HCT116 (cell line): ENCODE measurements at regions not wholly inside any gene's neighbourhood (a gene's known extent, or its start where the extent isn't known, plus 50 kb on each side); places are given as distances from the start of the nearest gene placed in this dataset.

ENCODE experiments used
- CBX3 ChIP-seq: IDR thresholded peaks from 2 replicates; pipeline ENCODE4 v1.6.1; 2012; ENCODE audit warnings: low read depth
- CEBPB ChIP-seq: IDR thresholded peaks from 2 replicates; pipeline ENCODE4 v1.6.1; 2012; ENCODE audit warnings: low read depth
- CTCF ChIP-seq, 3 experiments: fragments of 200-600 bp in 1 of 3; sonication (generic) in 1 of 3; IDR thresholded peaks in 2 of 3; conservative IDR thresholded peaks in 1 of 3; 2 replicates each; pipeline ENCODE4 v1.5.1; 2012 to 2017; ENCODE audit warnings: low read depth in 2 of 3, low read length in 2 of 3, antibody characterized with exemption in 1 of 3, borderline replicate concordance in 1 of 3, control low read depth in 1 of 3, mild to moderate bottlenecking in 1 of 3, mixed read lengths in 1 of 3, mixed run types in 1 of 3, moderate library complexity in 1 of 3; ENCODE audit not compliant: insufficient read depth in 1 of 3
- EZH2 ChIP-seq: fragments of 200-600 bp; sonication (generic); IDR thresholded peaks from 2 replicates; pipeline ENCODE4 v1.6.1; 2017; ENCODE audit warnings: antibody characterized with exemption, mixed run types
- JUND ChIP-seq: IDR thresholded peaks from 2 replicates; pipeline ENCODE4 v1.6.1; 2012
- POLR2A ChIP-seq: IDR thresholded peaks from 2 replicates; pipeline ENCODE4 v1.7.0; 2011; ENCODE audit warnings: borderline replicate concordance; ENCODE audit not compliant: insufficient read depth, insufficient read length; ENCODE audit errors: extremely low read depth
- RAD21 ChIP-seq: IDR thresholded peaks from 2 replicates; pipeline ENCODE4 v1.6.1; 2012; ENCODE audit warnings: low read depth, mild to moderate bottlenecking
- SRF ChIP-seq: IDR thresholded peaks from 2 replicates; pipeline ENCODE4 v1.6.1; 2012; ENCODE audit warnings: low read depth
- TF ChIP-seq, protein P1 (sequence below): IDR thresholded peaks from 2 replicates; pipeline ENCODE4 v1.6.1; 2012

DNA sequence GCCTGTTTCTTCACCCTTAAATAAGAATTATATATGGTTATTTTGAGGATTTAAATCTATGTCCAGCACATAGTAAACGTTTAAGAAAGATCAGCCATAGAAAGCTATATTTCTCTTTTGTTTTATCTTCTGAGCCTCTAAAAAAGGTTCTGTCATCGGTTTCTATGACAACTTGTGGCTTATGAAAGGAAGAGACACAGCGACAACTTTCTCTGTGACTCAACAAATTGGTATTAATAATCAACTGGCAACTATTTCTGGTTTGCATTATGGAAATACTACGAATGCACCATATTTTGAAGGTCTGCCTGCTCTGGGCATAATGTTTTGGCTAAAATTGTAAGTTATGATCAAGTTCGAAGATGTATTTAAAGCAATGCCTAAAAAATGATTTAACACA lies 751.0 kb downstream of the CD109 start:
- TF ChIP-seq POLR2A (no peak), CTCF (IDR thresholded peaks at IDR 0.05 in 2 of 3, conservative IDR thresholded peaks at IDR 0.05 in 1 of 3; ENCODE audit: borderline replicate concordance in 1 of 3, insufficient read depth in 1 of 3, low read depth in 2 of 3, low read length in 2 of 3) (no peak), JUND (peak; percentile 8; the same call in 1 of the 2 replicates), RAD21 (no peak), EZH2 (no peak), SRF (no peak), CBX3 (no peak), CEBPB (0 out of 2 replicates have a peak, but pooled peaks have one; percentile 15)
- TF ChIP-seq, protein P1, sequence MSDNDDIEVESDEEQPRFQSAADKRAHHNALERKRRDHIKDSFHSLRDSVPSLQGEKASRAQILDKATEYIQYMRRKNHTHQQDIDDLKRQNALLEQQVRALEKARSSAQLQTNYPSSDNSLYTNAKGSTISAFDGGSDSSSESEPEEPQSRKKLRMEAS: no peak
